Neuronal stem cell (in vitro differentiated cells): ENCODE measurements at regions not wholly inside any gene's neighbourhood (a gene's known extent, or its start where the extent isn't known, plus 50 kb on each side); places are given as distances from the start of the nearest gene placed in this dataset.

Experiments used
- DNase-seq: peaks from one replicate; pipeline ENCODE4 v3.0.0-alpha.2; 2013; ENCODE audit warnings: low spot score
- H2AFZ ChIP-seq: one replicate; pipeline ENCODE4 v1.6.1; 2013; ENCODE audit warnings: mild to moderate bottlenecking, low read length, inconsistent platforms
- H2AK5ac ChIP-seq: 2 replicates; pipeline ENCODE4 v1.6.1; 2013; ENCODE audit warnings: low read depth, mild to moderate bottlenecking, inconsistent platforms, low read length, moderate library complexity, mixed read lengths
- H2BK120ac ChIP-seq: 2 replicates; pipeline ENCODE4 v1.6.1; 2013; ENCODE audit warnings: low read depth, mild to moderate bottlenecking, inconsistent platforms, low read length, moderate library complexity, mixed read lengths
- H2BK12ac ChIP-seq: one replicate; pipeline ENCODE4 v1.6.1; 2013; ENCODE audit warnings: low read length, inconsistent platforms
- H2BK15ac ChIP-seq: 2 replicates; pipeline ENCODE4 v1.6.1; 2013; ENCODE audit warnings: mild to moderate bottlenecking, low read length, inconsistent platforms, mixed read lengths
- H2BK5ac ChIP-seq: one replicate; pipeline ENCODE4 v1.6.1; 2013; ENCODE audit warnings: inconsistent platforms, mild to moderate bottlenecking, low read length, moderate library complexity
- H3K14ac ChIP-seq: one replicate; pipeline ENCODE4 v1.6.1; 2013; ENCODE audit warnings: low read length, inconsistent platforms
- H3K18ac ChIP-seq: 2 replicates; pipeline ENCODE4 v1.6.1; 2013; ENCODE audit warnings: low read length, inconsistent platforms
- H3K23ac ChIP-seq: 2 replicates; pipeline ENCODE4 v1.6.1; 2013; ENCODE audit warnings: low read depth, mild to moderate bottlenecking, mixed read lengths, low read length, inconsistent platforms; ENCODE audit not compliant: poor library complexity
- H3K27ac ChIP-seq: replicated peaks from 3 replicates; pipeline ENCODE4 v1.5.1; 2013; ENCODE audit warnings: low read length, inconsistent platforms
- H3K27me3 ChIP-seq, 3 experiments: 2 replicates each; pipeline ENCODE4 v1.6.1; 2013; ENCODE audit warnings: low read length in 3 of 3, mild to moderate bottlenecking in 2 of 3, inconsistent platforms in 1 of 3, low read depth in 1 of 3, mixed read lengths in 1 of 3, moderate library complexity in 1 of 3; ENCODE audit not compliant: control insufficient read depth in 3 of 3, insufficient read depth in 3 of 3
- H3K36me3 ChIP-seq, 2 donors: replicated peaks in 1 of 2; 2 replicates each; pipeline ENCODE4 v1.6.1; 2013; ENCODE audit warnings: low read length in 2 of 2; ENCODE audit not compliant: control insufficient read depth in 2 of 2, insufficient read depth in 2 of 2
- H3K4ac ChIP-seq: 2 replicates; pipeline ENCODE4 v1.6.1; 2013; ENCODE audit warnings: inconsistent platforms, mild to moderate bottlenecking, low read length, moderate library complexity
- H3K4me1 ChIP-seq, 2 donors: 1 replicate in 1 of 2; 2 replicates in 1 of 2; pipeline ENCODE4 v1.6.1; 2013; ENCODE audit warnings: low read length in 2 of 2, low read depth in 1 of 2; ENCODE audit not compliant: control insufficient read depth in 2 of 2, insufficient read depth in 1 of 2
- H3K4me2 ChIP-seq: one replicate; pipeline ENCODE4 v1.6.1; 2013; ENCODE audit warnings: mild to moderate bottlenecking, low read length, inconsistent platforms; ENCODE audit not compliant: insufficient read depth, poor library complexity, severe bottlenecking
- H3K4me3 ChIP-seq, 2 donors: 2 replicates each; pipeline ENCODE4 v1.5.1; 2013; ENCODE audit warnings: low read length in 2 of 2, mild to moderate bottlenecking in 2 of 2, inconsistent platforms in 1 of 2, moderate library complexity in 1 of 2
- H3K79me1 ChIP-seq: one replicate; pipeline ENCODE4 v1.6.1; 2013; ENCODE audit warnings: low read depth, mild to moderate bottlenecking, inconsistent platforms, low read length, moderate library complexity
- H3K9ac ChIP-seq: one replicate; pipeline ENCODE4 v1.6.1; 2013; ENCODE audit warnings: mild to moderate bottlenecking, low read depth, low read length, inconsistent platforms; ENCODE audit not compliant: poor library complexity
- H3K9me3 ChIP-seq, 2 donors: replicated peaks in 1 of 2; 2 replicates each; pipeline versions ENCODE3 to v1.6.1; 2013; ENCODE audit warnings: low read length in 2 of 2, mild to moderate bottlenecking in 2 of 2, inconsistent platforms in 1 of 2, low read depth in 1 of 2, mixed read lengths in 1 of 2, moderate library complexity in 1 of 2; ENCODE audit not compliant: control insufficient read depth in 2 of 2, insufficient read depth in 1 of 2
- H4K8ac ChIP-seq: one replicate; pipeline ENCODE4 v1.6.1; 2013; ENCODE audit warnings: low read depth, mild to moderate bottlenecking, inconsistent platforms, low read length, moderate library complexity
- H4K91ac ChIP-seq: one replicate; pipeline ENCODE4 v1.6.1; 2013; ENCODE audit warnings: low read length, low read depth, mild to moderate bottlenecking, inconsistent platforms; ENCODE audit not compliant: poor library complexity
- WGBS, 2 donors: extraction: QIAGEN DNeasy Blood & Tissue Kit; methylation state at CpG; one replicate each; pipeline ENCODE4 v1.1.7; 2013; ENCODE audit warnings: missing lambda C conversion rate in 2 of 2, mixed read lengths in 1 of 2; ENCODE audit not compliant: insufficient read length in 2 of 2, insufficient replicate concordance in 1 of 2; ENCODE audit errors: extremely low coverage in 2 of 2; 5-methylcytosine and 5-hydroxymethylcytosine counted together

- Histone ChIP-seq H3K27ac (no peak overlapping the region), H3K4ac (no peak overlapping the region)
These were observed 87.4 kb upstream of the RBMS1 start for GRCh38 chr2:160581035-160581434.

DNA sequence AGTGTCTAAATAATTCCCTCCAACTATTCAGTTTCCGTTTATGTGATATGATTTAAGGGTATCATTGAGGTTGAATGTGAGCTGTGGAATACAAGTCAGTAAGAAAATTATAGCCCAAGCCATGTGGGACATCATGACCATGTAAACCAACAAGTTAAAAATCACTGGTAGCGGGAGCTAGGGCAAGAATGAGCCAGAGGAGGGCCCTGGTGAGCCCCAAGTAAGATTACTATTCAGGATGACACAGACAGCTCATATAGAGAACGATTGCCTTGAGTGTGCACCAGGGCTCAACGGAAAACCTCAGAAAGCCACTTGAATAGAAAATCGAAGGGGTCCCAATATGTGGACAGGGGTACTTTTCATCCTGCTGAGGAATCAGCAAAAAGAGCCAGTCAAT is 87.8 kb upstream of the RBMS1 start:
- Histone ChIP-seq H3K4me3 (no peak overlapping the region), H2BK5ac (no peak overlapping the region), H3K23ac (no peak overlapping the region), H2BK12ac (no peak overlapping the region), H3K79me1 (no peaks in the 10 kb centered on the region), H3K4me2 (no peak overlapping the region), H4K91ac (no peak overlapping the region), H3K4ac (no peak overlapping the region), H3K27ac (no peak overlapping the region), H2BK120ac (no peak overlapping the region), H3K36me3 (no peaks in the 10 kb centered on the region), H3K18ac (no peak overlapping the region), H3K9me3 (peaks cover 0 to 7% of the 10 kb centered on the region in 2 donors), H3K27me3 (no peaks in the 10 kb centered on the region), H2BK15ac (no peak overlapping the region), H2AK5ac (no peak overlapping the region), H2AFZ (peak overlapping the region; percentile 37), H4K8ac (no peak overlapping the region), H3K4me1 (peaks cover 24 to 41% of the 10 kb centered on the region in 2 donors), H3K9ac (no peak overlapping the region), H3K14ac (no peak overlapping the region)
- DNase-seq, result no peak
- no CpG with 5 or more reads among the region's 5 CpGs for WGBS, 2 donors

More at GRCh38 chr2:160581035-160581434, 87.4 kb upstream of the RBMS1 start:
- Histone ChIP-seq H3K36me3 (no peaks in the 10 kb centered on the region), H4K8ac (no peak overlapping the region), H2BK12ac (peak overlapping the region; percentile 3), H3K14ac (no peak overlapping the region), H2BK15ac (no peak overlapping the region), H3K4me1 (peaks cover 24 to 41% of the 10 kb centered on the region in 2 donors), H2AFZ (peak overlapping the region; percentile 37), H2BK5ac (no peak overlapping the region), H3K9me3 (peaks cover 0 to 7% of the 10 kb centered on the region in 2 donors), H3K79me1 (no peaks in the 10 kb centered on the region), H2AK5ac (no peak overlapping the region), H2BK120ac (no peak overlapping the region), H3K4me2 (no peak overlapping the region), H4K91ac (no peak overlapping the region), H3K4me3 (no peak overlapping the region), H3K18ac (no peak overlapping the region), H3K23ac (no peak overlapping the region), H3K27me3 (no peaks in the 10 kb centered on the region), H3K9ac (no peak overlapping the region)
- no peak for DNase-seq
- no CpG with 5 or more reads among the region's 3 CpGs for WGBS, 2 donors

- Histone ChIP-seq H3K4me1 (peaks cover 24 to 41% of the 10 kb centered on the region in 2 donors), H3K4ac (no peak overlapping the region), H3K23ac (no peak overlapping the region), H2AFZ (peak overlapping the region; percentile 70), H3K36me3 (no peaks in the 10 kb centered on the region), H4K8ac (no peak overlapping the region), H3K18ac (no peak overlapping the region), H3K14ac (no peak overlapping the region), H2BK15ac (no peak overlapping the region), H3K4me3 (no peak overlapping the region), H3K9ac (no peak overlapping the region), H2BK12ac (no peak overlapping the region), H3K9me3 (peaks cover 0 to 7% of the 10 kb centered on the region in 2 donors), H3K4me2 (no peak overlapping the region), H3K79me1 (no peaks in the 10 kb centered on the region), H2BK120ac (no peak overlapping the region), H2AK5ac (no peak overlapping the region), H3K27me3 (no peaks in the 10 kb centered on the region), H2BK5ac (no peak overlapping the region), H4K91ac (no peak overlapping the region), H3K27ac (no peak overlapping the region)
- no peak for DNase-seq
- WGBS, 2 donors, result no CpG with 5 or more reads among the region's 2 CpGs
These were observed 88.5 kb upstream of the RBMS1 start for GRCh38 chr2:160582081-160582480.

GRCh38 chr2:160582490-160583145 is 89.0 kb upstream of the RBMS1 start:
- H2AK5ac ChIP-seq, result no peak overlapping the region
- H3K9me3 ChIP-seq, result peaks cover 0 to 5% of the 10 kb centered on the region in 2 donors
- peak; percentile 44 for DNase-seq
- no peak overlapping the region for H4K91ac ChIP-seq
- H3K4ac ChIP-seq, result no peak overlapping the region
- H2AFZ ChIP-seq, result peak overlapping the region; percentile 70
- no peak overlapping the region for H2BK15ac ChIP-seq
- no peak overlapping the region for H3K18ac ChIP-seq
- no peak overlapping the region for H3K23ac ChIP-seq
- WGBS, 2 donors, result no CpG with 5 or more reads among the region's 3 CpGs
- H3K4me2 ChIP-seq, result no peak overlapping the region
- H3K36me3 ChIP-seq, result no peaks in the 10 kb centered on the region
- peaks cover 24 to 41% of the 10 kb centered on the region in 2 donors for H3K4me1 ChIP-seq
- no peak overlapping the region for H3K4me3 ChIP-seq
- no peaks in the 10 kb centered on the region for H3K79me1 ChIP-seq
- H4K8ac ChIP-seq, result no peak overlapping the region
- H2BK5ac ChIP-seq, result no peak overlapping the region
- H3K9ac ChIP-seq, result no peak overlapping the region
- H3K27ac ChIP-seq, result peak overlapping the region; percentile 55
- H2BK12ac ChIP-seq, result no peak overlapping the region
- no peak overlapping the region for H3K14ac ChIP-seq
- H2BK120ac ChIP-seq, result no peak overlapping the region
- H3K27me3 ChIP-seq, result no peaks in the 10 kb centered on the region
